GM23338 (cell line): ENCODE measurements at regions not wholly inside any gene's neighbourhood (a gene's known extent, or its start where the extent isn't known, plus 50 kb on each side); places are given as distances from the start of the nearest gene placed in this dataset.

Experiments
- CREB1 ChIP-seq: fragments of 250-450 bp; sonication (Bioruptor Pico); IDR thresholded peaks from 2 replicates; pipeline ENCODE4 v1.5.0; 2020; ENCODE audit warnings: low read depth, mild to moderate bottlenecking, moderate library complexity
- CTCF ChIP-seq, 2 experiments: fragments of 200-600 bp in 1 of 2; sonication (generic) in 1 of 2; conservative IDR thresholded peaks; 2 replicates each; pipeline versions ENCODE4 v1.5.1 to v1.6.1; 2016 to 2017; ENCODE audit warnings: antibody characterized with exemption in 2 of 2, low read depth in 2 of 2, mild to moderate bottlenecking in 2 of 2, moderate library complexity in 1 of 2
- ETS1 ChIP-seq: IDR thresholded peaks from 2 replicates; pipeline ENCODE4 v1.6.1; 2016; ENCODE audit warnings: antibody characterized with exemption
- EZH2 ChIP-seq: fragments of 200-600 bp; sonication (generic); IDR thresholded peaks from one replicate; pipeline ENCODE4 v1.8.0; 2017; ENCODE audit warnings: antibody characterized with exemption, mild to moderate bottlenecking, low read depth; ENCODE audit not compliant: unreplicated experiment
- EZH2phosphoT487 ChIP-seq: fragments of 200-600 bp; sonication (generic); IDR thresholded peaks from one replicate; pipeline ENCODE4 v1.8.1; 2018; ENCODE audit warnings: antibody characterized with exemption; ENCODE audit not compliant: unreplicated experiment
- JUNB ChIP-seq: IDR thresholded peaks from one replicate; pipeline ENCODE4 v1.6.1; 2016; ENCODE audit warnings: antibody characterized with exemption; ENCODE audit not compliant: unreplicated experiment
- NANOG ChIP-seq: IDR thresholded peaks from 2 replicates; pipeline ENCODE4 v1.6.1; 2016; ENCODE audit warnings: antibody characterized with exemption, borderline replicate concordance
- POLR2AphosphoS5 ChIP-seq: IDR thresholded peaks from 2 replicates; pipeline ENCODE4 v1.6.1; 2016; ENCODE audit warnings: antibody characterized with exemption, low read depth
- REST ChIP-seq: IDR thresholded peaks from one replicate; pipeline ENCODE4 v1.6.1; 2018; ENCODE audit warnings: antibody characterized with exemption; ENCODE audit not compliant: unreplicated experiment
- STAT1 ChIP-seq: IDR thresholded peaks from one replicate; pipeline ENCODE4 v1.6.1; 2016; ENCODE audit warnings: antibody characterized with exemption; ENCODE audit not compliant: unreplicated experiment
- ZNF114 ChIP-seq: fragments of 250-450 bp; sonication (Bioruptor Pico); IDR thresholded peaks from 2 replicates; pipeline ENCODE4 v1.5.0; 2020; ENCODE audit warnings: mild to moderate bottlenecking, moderate library complexity
- ZNF331 ChIP-seq: fragments of 250-450 bp; sonication (Bioruptor Pico); IDR thresholded peaks from 2 replicates; pipeline ENCODE4 v1.5.0; 2020; ENCODE audit warnings: low read depth, mild to moderate bottlenecking, moderate library complexity
- ZNF462 ChIP-seq: fragments of 250-450 bp; sonication (Bioruptor Pico); IDR thresholded peaks from 2 replicates; pipeline ENCODE4 v1.5.0; 2020; ENCODE audit warnings: mild to moderate bottlenecking, moderate library complexity

- TF ChIP-seq CTCF (conservative IDR thresholded peaks at IDR 0.05; ENCODE audit: low read depth in 2 of 2): no peak
- TF ChIP-seq NANOG: no peak
- TF ChIP-seq STAT1: no peak
- no peak for TF ChIP-seq POLR2AphosphoS5
- TF ChIP-seq EZH2: no peak
- no peak for TF ChIP-seq EZH2phosphoT487
- TF ChIP-seq CREB1 (CRISPR knock-in tag): no peak
- TF ChIP-seq JUNB: no peak
- no peak for TF ChIP-seq REST
- no peak for TF ChIP-seq ETS1
- TF ChIP-seq ZNF331 (CRISPR knock-in tag): no peak
- no peak for TF ChIP-seq ZNF114 (CRISPR knock-in tag)
- no peak for TF ChIP-seq ZNF462
Observed at GRCh38 chr13:53200075-53200474, 171.5 kb downstream of the OLFM4 start.
